GM18498 (cell line): ENCODE measurements at regions not wholly inside any gene's neighbourhood (a gene's known extent, or its start where the extent isn't known, plus 50 kb on each side); places are given as distances from the start of the nearest gene placed in this dataset.

ENCODE experiments used
- ATAC-seq: cut with Tn5 transposase; IDR thresholded peaks from one replicate; pipeline ENCODE4 v1.9.1; 2021; ENCODE audit warnings: mild to moderate bottlenecking, moderate library complexity; ENCODE audit not compliant: unreplicated experiment

GRCh38 chr3:88918841-88919240, 188.6 kb upstream of the EPHA3 start:
- no peak for ATAC-seq

- no peak for ATAC-seq
These were observed 185.4 kb upstream of the EPHA3 start for GRCh38 chr3:88921986-88922385.

GRCh38 chr3:88926221-88926620, 181.2 kb upstream of the EPHA3 start:
- ATAC-seq, result no peak

- ATAC-seq, result no peak
These were observed 176.8 kb upstream of the EPHA3 start for GRCh38 chr3:88930611-88931010.

- ATAC-seq, result no peak
These were observed 170.6 kb upstream of the EPHA3 start for GRCh38 chr3:88936831-88937230.

- no peak for ATAC-seq
These were observed 167.1 kb upstream of the EPHA3 start for GRCh38 chr3:88940296-88940695.

- ATAC-seq, result no peak
These were observed 160.4 kb upstream of the EPHA3 start for GRCh38 chr3:88947013-88947412.

- ATAC-seq, result no peak
These were observed 152.6 kb upstream of the EPHA3 start for GRCh38 chr3:88954853-88955252.

- no peak for ATAC-seq
These were observed 152.1 kb upstream of the EPHA3 start for GRCh38 chr3:88955274-88955673.

- no peak for ATAC-seq
These were observed 149.5 kb upstream of the EPHA3 start for GRCh38 chr3:88957711-88958439.

GRCh38 chr3:88960019-88960418, 147.4 kb upstream of the EPHA3 start:
- no peak for ATAC-seq

- no peak for ATAC-seq
These were observed 144.4 kb upstream of the EPHA3 start for GRCh38 chr3:88963003-88963402.

- no peak for ATAC-seq
These were observed 127.7 kb upstream of the EPHA3 start for GRCh38 chr3:88979760-88980159.

GRCh38 chr3:88983458-88983857, 124.0 kb upstream of the EPHA3 start:
- no peak for ATAC-seq

- no peak for ATAC-seq
These were observed 123.2 kb upstream of the EPHA3 start for GRCh38 chr3:88984256-88984655.

- no peak for ATAC-seq
These were observed 122.6 kb upstream of the EPHA3 start for GRCh38 chr3:88984832-88985231.

- no peak for ATAC-seq
These were observed 121.9 kb upstream of the EPHA3 start for GRCh38 chr3:88985491-88985890.

GRCh38 chr3:88986834-88987233, 120.6 kb upstream of the EPHA3 start:
- ATAC-seq, result no peak

GRCh38 chr3:88987776-88988175, 119.6 kb upstream of the EPHA3 start:
- ATAC-seq, result no peak

GRCh38 chr3:88988906-88989305, 118.5 kb upstream of the EPHA3 start:
- no peak for ATAC-seq

GRCh38 chr3:88991496-88991895, 115.9 kb upstream of the EPHA3 start:
- no peak for ATAC-seq

GRCh38 chr3:88996691-88997090, 110.7 kb upstream of the EPHA3 start:
- no peak for ATAC-seq

GRCh38 chr3:88997260-88997659, 110.2 kb upstream of the EPHA3 start:
- no peak for ATAC-seq
